PC-3 (cell line): ENCODE measurements at regions not wholly inside any gene's neighbourhood (a gene's known extent, or its start where the extent isn't known, plus 50 kb on each side); places are given as distances from the start of the nearest gene placed in this dataset.

Source experiments
- ATAC-seq: fragments of 200-7000 bp; cut with Tn5 transposase; 2 replicates; pipeline ENCODE4 v1.9.1; 2020; ENCODE audit warnings: mild to moderate bottlenecking, moderate library complexity
- BruUV-seq: library from RNA; stranded (reverse); fragments of 400-500 nt; replicated peaks from 2 replicates; lab custom pipeline; 2021; lab: Mats Ljungman, UMichigan
- CTCF ChIA-PET: fragments of 300-600 bp; sonication (Branson Sonifier 250); formaldehyde crosslinking; loops from one replicate; lab custom pipeline; 2022; ENCODE audit warnings: antibody characterized with exemption; lab: Charles Lee
- POLR2A ChIA-PET: fragments of 300-600 bp; sonication (Branson Sonifier 250); formaldehyde crosslinking; loops from one replicate; lab custom pipeline; 2022; ENCODE audit warnings: antibody characterized with exemption; ENCODE audit not compliant: unreplicated experiment; lab: Charles Lee
- DNase-seq: peaks from one replicate; pipeline ENCODE4 v3.0.0-alpha.2; 2015
- H2AFZ ChIP-seq: fragments of 300-600 bp; sonication (generic); 2 replicates; pipeline ENCODE4 v1.6.0; 2016; ENCODE audit warnings: antibody characterized with exemption, low read length
- H3F3A ChIP-seq: fragments of 300-600 bp; sonication (generic); one replicate; pipeline ENCODE4 v1.6.0; 2017; ENCODE audit warnings: antibody characterized with exemption, low read length, control low read depth, mild to moderate bottlenecking; ENCODE audit not compliant: unreplicated experiment
- H3K27ac ChIP-seq: fragments of 300-600 bp; sonication (generic); 2 replicates; pipeline ENCODE4 v1.5.1; 2016; ENCODE audit warnings: mild to moderate bottlenecking, low read length
- H3K27me3 ChIP-seq: fragments of 300-600 bp; sonication (generic); 2 replicates; pipeline ENCODE4 v1.6.1; 2016; ENCODE audit warnings: low read length, mixed read lengths
- H3K36me3 ChIP-seq: fragments of 300-600 bp; sonication (generic); 2 replicates; pipeline ENCODE4 v1.6.1; 2016; ENCODE audit warnings: low read depth, mixed run types, low read length, mixed read lengths
- H3K4me1 ChIP-seq: fragments of 300-600 bp; sonication (generic); 2 replicates; pipeline ENCODE4 v1.5.1; 2016; ENCODE audit warnings: low read length; ENCODE audit not compliant: insufficient read depth
- H3K4me2 ChIP-seq: fragments of 300-600 bp; sonication (generic); 2 replicates; pipeline ENCODE4 v1.6.0; 2016; ENCODE audit warnings: low read length
- H3K4me3 ChIP-seq: fragments of 300-600 bp; sonication (generic); 2 replicates; pipeline ENCODE4 v1.5.1; 2016; ENCODE audit warnings: mild to moderate bottlenecking, low read length, mixed read lengths
- H3K79me2 ChIP-seq: fragments of 300-600 bp; sonication (generic); 2 replicates; pipeline ENCODE4 v1.6.1; 2017; ENCODE audit warnings: low read length, mixed read lengths
- H3K9ac ChIP-seq: fragments of 300-600 bp; sonication (generic); 2 replicates; pipeline ENCODE4 v1.6.0; 2016; ENCODE audit warnings: mild to moderate bottlenecking, low read length
- H3K9me2 ChIP-seq: fragments of 300-600 bp; sonication (generic); replicated peaks from 2 replicates; pipeline ENCODE4 v1.6.1; 2016; ENCODE audit warnings: mixed run types, low read length, mixed read lengths
- H3K9me3 ChIP-seq: fragments of 300-600 bp; sonication (generic); 2 replicates; pipeline ENCODE4 v1.6.1; 2016; ENCODE audit warnings: low read length, mixed read lengths
- H4K20me1 ChIP-seq: fragments of 300-600 bp; sonication (generic); 2 replicates; pipeline ENCODE4 v1.6.1; 2016; ENCODE audit warnings: low read length, mixed read lengths
- EZH2 ChIP-seq: fragments of 300-600 bp; sonication (generic); IDR thresholded peaks from one replicate; pipeline ENCODE4 v1.6.1; 2017; ENCODE audit warnings: antibody characterized with exemption, mild to moderate bottlenecking, low read length; ENCODE audit not compliant: unreplicated experiment
- EZH2phosphoT487 ChIP-seq: fragments of 300-600 bp; sonication (generic); IDR thresholded peaks from 2 replicates; pipeline ENCODE4 v1.6.1; 2018; ENCODE audit warnings: mild to moderate bottlenecking, antibody characterized with exemption, low read length, borderline replicate concordance
- intact Hi-C: fragments of 100-400 bp; cut with micrococcal nuclease; formaldehyde crosslinking; loops from 2 replicates; pipeline ENCODE4 v1.9.0; 2023
- TF ChIP-seq, protein P1 (sequence below): fragments of 300-600 bp; sonication (generic); conservative IDR thresholded peaks from 2 replicates; pipeline ENCODE4 v1.5.1; 2017; ENCODE audit warnings: antibody characterized with exemption, low read depth, mild to moderate bottlenecking, low read length

DNA sequence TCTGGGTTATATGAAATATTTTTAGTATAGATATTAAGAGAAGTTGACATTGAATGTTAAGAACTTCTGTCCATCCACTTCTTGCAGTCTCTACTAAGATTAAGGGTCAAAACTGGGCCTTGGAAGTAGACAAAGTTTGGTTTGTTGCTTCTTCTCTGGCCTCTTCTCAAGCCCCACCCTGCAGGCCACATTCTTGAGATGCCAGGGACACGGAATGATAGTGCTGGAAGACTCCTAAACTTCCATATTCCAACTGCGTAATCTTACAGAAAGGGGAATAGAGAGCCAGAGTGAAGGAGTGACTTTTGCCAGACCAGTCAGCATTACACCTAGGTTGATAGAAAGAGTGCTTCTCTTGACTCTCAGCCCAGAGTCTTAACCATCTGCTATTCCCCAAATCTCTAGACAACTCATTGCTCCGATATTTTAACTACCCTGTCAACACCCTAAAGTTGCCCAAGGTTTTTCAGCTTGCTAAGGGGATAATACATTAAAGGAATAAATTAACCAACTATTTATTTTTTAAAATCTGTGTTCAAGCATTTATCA, 136.4 kb upstream of the SYN3 start:
- no TSS peak for BruUV-seq
- intact Hi-C loops, result no loop called here
- H3K27me3 ChIP-seq, result no peaks in the 10 kb centered on the region
- no peak for DNase-seq
- no peak overlapping the region for H3K27ac ChIP-seq
- H3K79me2 ChIP-seq, result no peaks in the 10 kb centered on the region
- H3K9me3 ChIP-seq, result no peaks in the 10 kb centered on the region
- H3K9me2 ChIP-seq, result no peaks in the 10 kb centered on the region
- no peak overlapping the region for H3K4me2 ChIP-seq
- ChIA-PET CTCF (no interaction called here), POLR2A (no interaction called here)
- TF ChIP-seq EZH2, result no peak
- TF ChIP-seq, protein P1, sequence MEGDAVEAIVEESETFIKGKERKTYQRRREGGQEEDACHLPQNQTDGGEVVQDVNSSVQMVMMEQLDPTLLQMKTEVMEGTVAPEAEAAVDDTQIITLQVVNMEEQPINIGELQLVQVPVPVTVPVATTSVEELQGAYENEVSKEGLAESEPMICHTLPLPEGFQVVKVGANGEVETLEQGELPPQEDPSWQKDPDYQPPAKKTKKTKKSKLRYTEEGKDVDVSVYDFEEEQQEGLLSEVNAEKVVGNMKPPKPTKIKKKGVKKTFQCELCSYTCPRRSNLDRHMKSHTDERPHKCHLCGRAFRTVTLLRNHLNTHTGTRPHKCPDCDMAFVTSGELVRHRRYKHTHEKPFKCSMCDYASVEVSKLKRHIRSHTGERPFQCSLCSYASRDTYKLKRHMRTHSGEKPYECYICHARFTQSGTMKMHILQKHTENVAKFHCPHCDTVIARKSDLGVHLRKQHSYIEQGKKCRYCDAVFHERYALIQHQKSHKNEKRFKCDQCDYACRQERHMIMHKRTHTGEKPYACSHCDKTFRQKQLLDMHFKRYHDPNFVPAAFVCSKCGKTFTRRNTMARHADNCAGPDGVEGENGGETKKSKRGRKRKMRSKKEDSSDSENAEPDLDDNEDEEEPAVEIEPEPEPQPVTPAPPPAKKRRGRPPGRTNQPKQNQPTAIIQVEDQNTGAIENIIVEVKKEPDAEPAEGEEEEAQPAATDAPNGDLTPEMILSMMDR, result no peak
- no peak for TF ChIP-seq EZH2phosphoT487
- no peaks in the 10 kb centered on the region for H3K4me1 ChIP-seq
- H2AFZ ChIP-seq, result no peak overlapping the region
- H3K9ac ChIP-seq, result no peak overlapping the region
- H4K20me1 ChIP-seq, result no peaks in the 10 kb centered on the region
- H3F3A ChIP-seq, result no peaks in the 10 kb centered on the region
- H3K4me3 ChIP-seq, result no peak overlapping the region
- H3K36me3 ChIP-seq, result no peaks in the 10 kb centered on the region
- no peak for ATAC-seq

DNA sequence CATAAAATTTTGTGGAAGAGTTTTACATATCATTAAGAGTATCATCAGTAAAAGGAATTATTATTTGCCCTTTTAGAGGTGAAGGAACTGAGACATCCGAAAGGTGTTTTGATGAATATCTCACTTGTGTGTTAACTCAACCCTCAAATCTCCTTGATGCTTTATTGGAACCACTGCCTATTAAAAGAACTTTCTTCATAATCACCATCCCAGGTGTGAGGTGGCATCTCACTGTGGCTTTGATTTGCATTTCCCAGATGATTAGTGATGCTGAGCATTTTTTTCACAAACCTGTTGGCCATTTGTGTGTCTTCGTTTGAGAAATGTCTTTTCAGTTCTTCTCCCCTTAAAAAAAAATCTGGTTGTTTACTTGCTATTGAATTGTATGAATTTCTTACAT, 134.0 kb upstream of the SYN3 start:
- Histone ChIP-seq H3K27me3 (no peaks in the 10 kb centered on the region), H2AFZ (no peak overlapping the region), H3K4me1 (no peaks in the 10 kb centered on the region), H3K4me3 (no peak overlapping the region), H3K4me2 (no peak overlapping the region), H3K9me2 (no peaks in the 10 kb centered on the region), H3K27ac (no peak overlapping the region), H4K20me1 (no peaks in the 10 kb centered on the region), H3K9ac (no peak overlapping the region), H3K36me3 (no peaks in the 10 kb centered on the region), H3K9me3 (no peaks in the 10 kb centered on the region), H3F3A (no peaks in the 10 kb centered on the region), H3K79me2 (no peaks in the 10 kb centered on the region)
- CTCF ChIA-PET, result no interaction called here
- DNase-seq (no peak), ATAC-seq (no peak)
- BruUV-seq, result no TSS peak
- TF ChIP-seq EZH2 (no peak), EZH2phosphoT487 (no peak)
- TF ChIP-seq, protein P1, result no peak
- intact Hi-C loops, result no loop called here
- POLR2A ChIA-PET, result no interaction called here

DNA sequence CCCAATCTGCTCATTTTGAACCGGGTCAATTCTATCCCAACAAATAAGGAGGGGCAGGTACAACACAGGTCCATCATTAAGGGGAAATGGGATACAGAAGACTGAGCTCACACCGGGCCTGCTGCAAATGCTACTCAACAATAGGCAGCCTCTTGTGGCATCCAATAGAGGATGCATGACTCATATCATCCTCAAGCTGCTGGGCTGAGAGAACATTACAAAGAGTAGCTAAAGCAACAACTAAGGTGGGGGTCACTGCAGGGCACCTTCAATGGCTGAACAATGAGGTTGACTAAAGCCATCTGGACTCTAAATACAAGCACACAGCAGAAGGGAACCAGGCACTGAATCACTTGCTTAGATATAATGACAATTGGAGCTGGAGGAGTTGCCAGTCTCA, 130.1 kb upstream of the SYN3 start:
- Histone ChIP-seq H3K9me2 (no peaks in the 10 kb centered on the region), H3K9ac (no peak overlapping the region), H3K27ac (no peak overlapping the region), H3K9me3 (no peaks in the 10 kb centered on the region), H3K36me3 (no peaks in the 10 kb centered on the region), H3F3A (no peaks in the 10 kb centered on the region), H4K20me1 (no peaks in the 10 kb centered on the region), H3K4me1 (no peaks in the 10 kb centered on the region), H2AFZ (no peak overlapping the region), H3K79me2 (no peaks in the 10 kb centered on the region), H3K27me3 (no peaks in the 10 kb centered on the region), H3K4me3 (no peak overlapping the region), H3K4me2 (no peak overlapping the region)
- ChIA-PET CTCF (no interaction called here), POLR2A (no interaction called here)
- no TSS peak for BruUV-seq
- intact Hi-C loops, result no loop called here
- no peak for DNase-seq
- no peak for TF ChIP-seq EZH2
- TF ChIP-seq EZH2phosphoT487, result no peak
- TF ChIP-seq, protein P1, result no peak
- no peak for ATAC-seq
